GM12878 (cell line): ENCODE measurements at regions not wholly inside any gene's neighbourhood (a gene's known extent, or its start where the extent isn't known, plus 50 kb on each side); places are given as distances from the start of the nearest gene placed in this dataset.

ENCODE experiments used
- ASH2L ChIP-seq: fragments of 300-600, 200-600 bp; sonication (generic); IDR thresholded peaks from 2 replicates; pipeline ENCODE4 v1.6.1; 2017; ENCODE audit warnings: low read depth, mild to moderate bottlenecking, borderline replicate concordance
- ATF7 ChIP-seq: fragments of 450-650 bp; IDR thresholded peaks from 2 replicates; pipeline ENCODE4 v1.6.1; 2016; ENCODE audit warnings: low read depth, mild to moderate bottlenecking
- CBX3 ChIP-seq: fragments of 200-600 bp; sonication (generic); IDR thresholded peaks from 2 replicates; pipeline ENCODE4 v1.6.1; 2016; ENCODE audit warnings: low read depth, borderline replicate concordance
- EED ChIP-seq: sonication (generic); IDR thresholded peaks from 2 replicates; pipeline ENCODE4 v1.6.1; 2016; ENCODE audit warnings: antibody characterized with exemption, low read depth
- EZH2 ChIP-seq: IDR thresholded peaks from 2 replicates; pipeline ENCODE4 v1.6.1; 2012; ENCODE audit warnings: low read depth, mild to moderate bottlenecking, control low read depth, inconsistent platforms, low read length, borderline replicate concordance; ENCODE audit not compliant: control insufficient read depth
- HCFC1 ChIP-seq: fragments of 150-350 bp; IDR thresholded peaks from 2 replicates; pipeline ENCODE4 v1.6.1; 2014; ENCODE audit warnings: low read length
- KDM1A ChIP-seq: fragments of 200-600 bp; sonication (generic); IDR thresholded peaks from 2 replicates; pipeline ENCODE4 v1.6.1; 2016; ENCODE audit warnings: borderline replicate concordance
- MXI1 ChIP-seq: fragments of 150-350 bp; IDR thresholded peaks from 2 replicates; pipeline ENCODE4 v1.6.1; 2011; ENCODE audit warnings: low read depth, mild to moderate bottlenecking, inconsistent platforms, low read length, improper control_type of control experiment
- RAD51 ChIP-seq: fragments of 450-650 bp; IDR thresholded peaks from 2 replicates; pipeline ENCODE4 v1.6.1; 2016; ENCODE audit warnings: moderate library complexity, mild to moderate bottlenecking, inconsistent platforms
- SIX5 ChIP-seq: IDR thresholded peaks from 2 replicates; pipeline ENCODE4 v1.6.1; 2011; ENCODE audit warnings: mild to moderate bottlenecking, low read depth, low read length, moderate library complexity; ENCODE audit not compliant: severe bottlenecking
- SMAD5 ChIP-seq: IDR thresholded peaks from 2 replicates; pipeline ENCODE4 v1.6.1; 2016; ENCODE audit warnings: antibody characterized with exemption, low read depth
- SUZ12 ChIP-seq: fragments of 200-600 bp; sonication (generic); IDR thresholded peaks from one replicate; pipeline ENCODE4 v1.6.1; 2018; ENCODE audit warnings: antibody characterized with exemption, mild to moderate bottlenecking; ENCODE audit not compliant: unreplicated experiment
- YY1 ChIP-seq: IDR thresholded peaks from 2 replicates; pipeline ENCODE4 v1.6.1; 2011; ENCODE audit warnings: low read depth, mild to moderate bottlenecking, low read length
- ZNF207 ChIP-seq: fragments of 450-650 bp; IDR thresholded peaks from 2 replicates; pipeline ENCODE4 v1.6.1; 2014; ENCODE audit warnings: antibody characterized with exemption, mild to moderate bottlenecking, borderline replicate concordance
- TF ChIP-seq, protein P1 (sequence below): fragments of 450-650 bp; formaldehyde crosslinking; IDR thresholded peaks from 2 replicates; pipeline ENCODE4 v1.4.0; 2020; ENCODE audit warnings: mild to moderate bottlenecking, moderate library complexity
- TF ChIP-seq, protein P2 (sequence below): IDR thresholded peaks from 2 replicates; pipeline ENCODE4 v1.6.1; 2012; ENCODE audit warnings: low read depth, low read length, improper control_type of control experiment
- TF ChIP-seq, protein P3 (sequence below): fragments of 450-650 bp; IDR thresholded peaks from 2 replicates; pipeline ENCODE4 v1.6.1; 2016; ENCODE audit warnings: mild to moderate bottlenecking, moderate library complexity, borderline replicate concordance
- TF ChIP-seq, protein P4 (sequence below): fragments of 450-650 bp; IDR thresholded peaks from 2 replicates; pipeline ENCODE4 v1.6.1; 2017; ENCODE audit warnings: mild to moderate bottlenecking
- TF ChIP-seq, protein P5 (sequence below): fragments of 450-650 bp; conservative IDR thresholded peaks from 2 replicates; pipeline ENCODE4 v1.6.1; 2017; ENCODE audit warnings: mild to moderate bottlenecking, moderate library complexity

DNA sequence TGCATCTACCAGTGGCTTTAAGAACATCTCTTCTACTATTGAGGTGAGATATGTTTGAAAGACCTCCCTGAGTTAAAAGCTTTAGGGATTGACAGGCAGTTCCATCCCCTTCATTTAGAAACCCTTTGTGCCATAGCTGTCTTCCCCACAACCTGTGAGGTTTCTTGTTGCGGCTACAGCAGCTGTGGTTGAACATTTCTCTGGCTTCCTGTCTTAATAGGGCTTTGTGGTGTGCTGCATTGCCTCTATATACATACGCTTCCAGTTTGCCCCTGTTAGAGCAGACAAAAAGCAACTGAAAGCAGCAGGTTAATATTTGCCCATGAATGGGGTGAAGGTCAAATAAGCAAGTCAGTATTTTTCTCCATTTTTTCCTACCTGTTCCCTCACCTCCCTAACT is 210.2 kb downstream of the TMEM200A start (continued):
- TF ChIP-seq, protein P1, sequence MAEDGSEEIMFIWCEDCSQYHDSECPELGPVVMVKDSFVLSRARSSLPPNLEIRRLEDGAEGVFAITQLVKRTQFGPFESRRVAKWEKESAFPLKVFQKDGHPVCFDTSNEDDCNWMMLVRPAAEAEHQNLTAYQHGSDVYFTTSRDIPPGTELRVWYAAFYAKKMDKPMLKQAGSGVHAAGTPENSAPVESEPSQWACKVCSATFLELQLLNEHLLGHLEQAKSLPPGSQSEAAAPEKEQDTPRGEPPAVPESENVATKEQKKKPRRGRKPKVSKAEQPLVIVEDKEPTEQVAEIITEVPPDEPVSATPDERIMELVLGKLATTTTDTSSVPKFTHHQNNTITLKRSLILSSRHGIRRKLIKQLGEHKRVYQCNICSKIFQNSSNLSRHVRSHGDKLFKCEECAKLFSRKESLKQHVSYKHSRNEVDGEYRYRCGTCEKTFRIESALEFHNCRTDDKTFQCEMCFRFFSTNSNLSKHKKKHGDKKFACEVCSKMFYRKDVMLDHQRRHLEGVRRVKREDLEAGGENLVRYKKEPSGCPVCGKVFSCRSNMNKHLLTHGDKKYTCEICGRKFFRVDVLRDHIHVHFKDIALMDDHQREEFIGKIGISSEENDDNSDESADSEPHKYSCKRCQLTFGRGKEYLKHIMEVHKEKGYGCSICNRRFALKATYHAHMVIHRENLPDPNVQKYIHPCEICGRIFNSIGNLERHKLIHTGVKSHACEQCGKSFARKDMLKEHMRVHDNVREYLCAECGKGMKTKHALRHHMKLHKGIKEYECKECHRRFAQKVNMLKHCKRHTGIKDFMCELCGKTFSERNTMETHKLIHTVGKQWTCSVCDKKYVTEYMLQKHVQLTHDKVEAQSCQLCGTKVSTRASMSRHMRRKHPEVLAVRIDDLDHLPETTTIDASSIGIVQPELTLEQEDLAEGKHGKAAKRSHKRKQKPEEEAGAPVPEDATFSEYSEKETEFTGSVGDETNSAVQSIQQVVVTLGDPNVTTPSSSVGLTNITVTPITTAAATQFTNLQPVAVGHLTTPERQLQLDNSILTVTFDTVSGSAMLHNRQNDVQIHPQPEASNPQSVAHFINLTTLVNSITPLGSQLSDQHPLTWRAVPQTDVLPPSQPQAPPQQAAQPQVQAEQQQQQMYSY (CRISPR knock-in tag) = no peak
- TF ChIP-seq ASH2L (no peak), ATF7 (peak; percentile 81), EZH2 (no peak), ZNF207 (no peak), MXI1 (0 out of 2 replicates have a peak, but pooled peaks have one; percentile 24), CBX3 (no peak), SMAD5 (no peak), EED (peak; percentile 87), SUZ12 (no peak), HCFC1 (no peak), YY1 (no peak), SIX5 (no peak), KDM1A (no peak), RAD51 (peak; percentile 21; the same call in 1 of the 2 replicates)
- TF ChIP-seq, protein P2, sequence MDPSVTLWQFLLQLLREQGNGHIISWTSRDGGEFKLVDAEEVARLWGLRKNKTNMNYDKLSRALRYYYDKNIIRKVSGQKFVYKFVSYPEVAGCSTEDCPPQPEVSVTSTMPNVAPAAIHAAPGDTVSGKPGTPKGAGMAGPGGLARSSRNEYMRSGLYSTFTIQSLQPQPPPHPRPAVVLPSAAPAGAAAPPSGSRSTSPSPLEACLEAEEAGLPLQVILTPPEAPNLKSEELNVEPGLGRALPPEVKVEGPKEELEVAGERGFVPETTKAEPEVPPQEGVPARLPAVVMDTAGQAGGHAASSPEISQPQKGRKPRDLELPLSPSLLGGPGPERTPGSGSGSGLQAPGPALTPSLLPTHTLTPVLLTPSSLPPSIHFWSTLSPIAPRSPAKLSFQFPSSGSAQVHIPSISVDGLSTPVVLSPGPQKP = no peak
- TF ChIP-seq, protein P3, sequence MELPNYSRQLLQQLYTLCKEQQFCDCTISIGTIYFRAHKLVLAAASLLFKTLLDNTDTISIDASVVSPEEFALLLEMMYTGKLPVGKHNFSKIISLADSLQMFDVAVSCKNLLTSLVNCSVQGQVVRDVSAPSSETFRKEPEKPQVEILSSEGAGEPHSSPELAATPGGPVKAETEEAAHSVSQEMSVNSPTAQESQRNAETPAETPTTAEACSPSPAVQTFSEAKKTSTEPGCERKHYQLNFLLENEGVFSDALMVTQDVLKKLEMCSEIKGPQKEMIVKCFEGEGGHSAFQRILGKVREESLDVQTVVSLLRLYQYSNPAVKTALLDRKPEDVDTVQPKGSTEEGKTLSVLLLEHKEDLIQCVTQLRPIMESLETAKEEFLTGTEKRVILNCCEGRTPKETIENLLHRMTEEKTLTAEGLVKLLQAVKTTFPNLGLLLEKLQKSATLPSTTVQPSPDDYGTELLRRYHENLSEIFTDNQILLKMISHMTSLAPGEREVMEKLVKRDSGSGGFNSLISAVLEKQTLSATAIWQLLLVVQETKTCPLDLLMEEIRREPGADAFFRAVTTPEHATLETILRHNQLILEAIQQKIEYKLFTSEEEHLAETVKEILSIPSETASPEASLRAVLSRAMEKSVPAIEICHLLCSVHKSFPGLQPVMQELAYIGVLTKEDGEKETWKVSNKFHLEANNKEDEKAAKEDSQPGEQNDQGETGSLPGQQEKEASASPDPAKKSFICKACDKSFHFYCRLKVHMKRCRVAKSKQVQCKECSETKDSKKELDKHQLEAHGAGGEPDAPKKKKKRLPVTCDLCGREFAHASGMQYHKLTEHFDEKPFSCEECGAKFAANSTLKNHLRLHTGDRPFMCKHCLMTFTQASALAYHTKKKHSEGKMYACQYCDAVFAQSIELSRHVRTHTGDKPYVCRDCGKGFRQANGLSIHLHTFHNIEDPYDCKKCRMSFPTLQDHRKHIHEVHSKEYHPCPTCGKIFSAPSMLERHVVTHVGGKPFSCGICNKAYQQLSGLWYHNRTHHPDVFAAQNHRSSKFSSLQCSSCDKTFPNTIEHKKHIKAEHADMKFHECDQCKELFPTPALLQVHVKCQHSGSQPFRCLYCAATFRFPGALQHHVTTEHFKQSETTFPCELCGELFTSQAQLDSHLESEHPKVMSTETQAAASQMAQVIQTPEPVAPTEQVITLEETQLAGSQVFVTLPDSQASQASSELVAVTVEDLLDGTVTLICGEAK = no peak
- TF ChIP-seq, protein P4, sequence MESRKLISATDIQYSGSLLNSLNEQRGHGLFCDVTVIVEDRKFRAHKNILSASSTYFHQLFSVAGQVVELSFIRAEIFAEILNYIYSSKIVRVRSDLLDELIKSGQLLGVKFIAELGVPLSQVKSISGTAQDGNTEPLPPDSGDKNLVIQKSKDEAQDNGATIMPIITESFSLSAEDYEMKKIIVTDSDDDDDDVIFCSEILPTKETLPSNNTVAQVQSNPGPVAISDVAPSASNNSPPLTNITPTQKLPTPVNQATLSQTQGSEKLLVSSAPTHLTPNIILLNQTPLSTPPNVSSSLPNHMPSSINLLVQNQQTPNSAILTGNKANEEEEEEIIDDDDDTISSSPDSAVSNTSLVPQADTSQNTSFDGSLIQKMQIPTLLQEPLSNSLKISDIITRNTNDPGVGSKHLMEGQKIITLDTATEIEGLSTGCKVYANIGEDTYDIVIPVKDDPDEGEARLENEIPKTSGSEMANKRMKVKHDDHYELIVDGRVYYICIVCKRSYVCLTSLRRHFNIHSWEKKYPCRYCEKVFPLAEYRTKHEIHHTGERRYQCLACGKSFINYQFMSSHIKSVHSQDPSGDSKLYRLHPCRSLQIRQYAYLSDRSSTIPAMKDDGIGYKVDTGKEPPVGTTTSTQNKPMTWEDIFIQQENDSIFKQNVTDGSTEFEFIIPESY = no peak
- TF ChIP-seq, protein P5, sequence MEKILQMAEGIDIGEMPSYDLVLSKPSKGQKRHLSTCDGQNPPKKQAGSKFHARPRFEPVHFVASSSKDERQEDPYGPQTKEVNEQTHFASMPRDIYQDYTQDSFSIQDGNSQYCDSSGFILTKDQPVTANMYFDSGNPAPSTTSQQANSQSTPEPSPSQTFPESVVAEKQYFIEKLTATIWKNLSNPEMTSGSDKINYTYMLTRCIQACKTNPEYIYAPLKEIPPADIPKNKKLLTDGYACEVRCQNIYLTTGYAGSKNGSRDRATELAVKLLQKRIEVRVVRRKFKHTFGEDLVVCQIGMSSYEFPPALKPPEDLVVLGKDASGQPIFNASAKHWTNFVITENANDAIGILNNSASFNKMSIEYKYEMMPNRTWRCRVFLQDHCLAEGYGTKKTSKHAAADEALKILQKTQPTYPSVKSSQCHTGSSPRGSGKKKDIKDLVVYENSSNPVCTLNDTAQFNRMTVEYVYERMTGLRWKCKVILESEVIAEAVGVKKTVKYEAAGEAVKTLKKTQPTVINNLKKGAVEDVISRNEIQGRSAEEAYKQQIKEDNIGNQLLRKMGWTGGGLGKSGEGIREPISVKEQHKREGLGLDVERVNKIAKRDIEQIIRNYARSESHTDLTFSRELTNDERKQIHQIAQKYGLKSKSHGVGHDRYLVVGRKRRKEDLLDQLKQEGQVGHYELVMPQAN = no peak
